HG03354 (cell line): ENCODE measurements at regions not wholly inside any gene's neighbourhood (a gene's known extent, or its start where the extent isn't known, plus 50 kb on each side); places are given as distances from the start of the nearest gene placed in this dataset.
"Not testable (repeated sequence)": the region's sequence is repeated elsewhere in the genome, so short reads cannot be mapped to it uniquely, and the experiment has no call there.

Experiments
- ATAC-seq: cut with Tn5 transposase; IDR thresholded peaks from one replicate; pipeline ENCODE4 v1.9.1; 2021; ENCODE audit warnings: mild to moderate bottlenecking; ENCODE audit not compliant: unreplicated experiment, poor library complexity, severe bottlenecking

DNA sequence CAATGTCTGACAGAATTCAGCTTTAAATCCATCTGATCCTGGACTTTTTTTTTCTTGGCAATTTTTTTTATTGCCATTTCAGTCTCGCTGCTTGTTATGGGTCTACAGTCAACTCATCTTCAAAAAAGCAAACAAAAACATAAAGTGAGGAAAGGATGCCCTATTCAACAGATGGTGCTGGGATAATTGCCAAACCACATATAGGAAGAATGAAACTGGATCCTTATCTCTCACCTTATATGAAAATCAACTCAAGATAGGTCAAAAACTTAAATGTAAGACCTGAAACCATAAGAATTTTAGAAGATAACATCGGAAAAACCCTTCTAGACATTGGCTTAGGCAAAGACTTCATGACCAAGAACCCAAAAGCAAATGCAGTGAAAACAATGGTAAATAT lies 389.1 kb upstream of the ST8SIA4 start:
- ATAC-seq: no peak

GRCh38 chr5:101290761-101291160 lies 387.7 kb upstream of the ST8SIA4 start:
- ATAC-seq: not testable (repeated sequence)

- ATAC-seq: no peak
These were observed 385.6 kb upstream of the ST8SIA4 start for GRCh38 chr5:101288633-101289032.

DNA sequence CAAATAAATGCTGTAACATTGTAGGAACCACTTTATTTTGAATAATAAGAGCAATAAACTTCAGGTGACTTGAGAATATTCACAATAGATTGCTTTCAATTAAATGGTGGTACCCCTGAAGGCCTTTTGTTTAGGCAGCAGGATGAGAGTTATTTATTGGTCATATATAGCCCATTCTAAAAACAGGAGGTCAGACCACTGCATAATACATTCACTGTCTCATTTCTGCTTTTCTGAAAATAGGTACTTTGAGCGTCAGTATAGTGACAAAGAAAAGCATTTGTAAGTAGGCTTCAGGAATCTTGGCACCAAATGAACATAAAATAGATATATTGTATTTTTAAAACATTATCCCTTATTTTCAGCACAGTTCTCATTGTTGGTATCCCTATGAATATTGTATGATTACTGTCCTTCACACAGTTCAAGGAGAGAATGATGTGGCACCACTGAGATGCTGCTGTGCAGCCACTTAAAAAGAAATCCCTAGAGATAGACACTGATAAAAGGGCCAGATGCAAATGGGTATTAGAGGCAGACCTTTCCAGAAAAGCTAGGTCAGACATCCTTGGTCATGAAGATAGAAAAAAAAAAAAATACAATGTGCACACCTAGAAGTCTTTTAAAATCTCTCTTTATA lies 381.8 kb upstream of the ST8SIA4 start:
- ATAC-seq: no peak

DNA sequence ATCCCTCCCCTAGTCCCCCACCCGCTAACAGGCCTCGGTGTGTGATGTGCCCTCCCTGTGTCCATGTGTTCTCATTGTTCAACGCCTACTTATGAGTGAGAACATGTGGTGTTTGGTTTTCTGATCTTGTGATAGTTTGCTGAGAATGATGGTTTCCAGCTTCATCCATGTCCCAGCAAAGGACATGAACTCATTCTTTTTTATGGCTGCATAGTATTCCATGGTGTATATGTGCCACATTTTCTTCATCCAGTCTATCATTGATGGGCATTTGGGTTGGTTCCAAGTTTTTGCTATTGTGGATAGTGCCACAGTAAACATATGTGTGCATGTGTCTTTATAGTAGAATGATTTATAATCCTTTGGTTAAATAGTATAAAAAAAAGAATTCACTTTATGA lies 380.9 kb upstream of the ST8SIA4 start:
- ATAC-seq: not testable (repeated sequence)

GRCh38 chr5:101278917-101279316 lies 375.8 kb upstream of the ST8SIA4 start:
- ATAC-seq: no peak

DNA sequence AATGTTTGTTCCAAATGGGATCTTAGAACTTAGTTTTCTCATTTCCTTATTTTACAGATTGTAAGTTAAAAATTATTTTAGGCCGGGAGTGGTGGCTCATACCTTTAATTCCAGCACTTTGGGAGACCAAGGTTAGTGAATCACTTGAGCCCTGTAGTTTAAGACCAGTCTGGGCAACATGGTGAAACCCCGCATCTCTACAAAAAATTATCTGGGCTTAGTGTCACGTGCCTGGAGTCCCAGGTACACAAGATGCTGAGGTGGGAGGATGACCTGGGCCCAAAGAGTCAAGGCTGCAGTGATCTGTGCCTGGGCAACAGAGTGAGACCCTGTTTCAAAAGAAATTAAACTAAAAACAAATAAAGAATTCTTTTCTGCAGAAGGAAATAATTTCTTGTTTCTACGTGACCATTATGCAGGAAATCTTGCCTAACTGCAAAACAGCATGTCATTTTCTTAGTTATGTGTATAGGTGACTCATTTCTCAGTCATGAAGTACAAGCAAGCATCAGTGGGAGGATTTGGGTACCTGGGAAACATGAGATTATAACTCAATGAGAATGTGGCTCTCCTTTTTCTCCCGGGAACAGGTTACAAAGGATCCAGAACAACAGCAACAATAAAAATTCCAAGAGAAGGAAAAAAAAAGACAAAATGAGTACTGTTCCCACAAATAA lies 375.1 kb upstream of the ST8SIA4 start:
- no peak for ATAC-seq

DNA sequence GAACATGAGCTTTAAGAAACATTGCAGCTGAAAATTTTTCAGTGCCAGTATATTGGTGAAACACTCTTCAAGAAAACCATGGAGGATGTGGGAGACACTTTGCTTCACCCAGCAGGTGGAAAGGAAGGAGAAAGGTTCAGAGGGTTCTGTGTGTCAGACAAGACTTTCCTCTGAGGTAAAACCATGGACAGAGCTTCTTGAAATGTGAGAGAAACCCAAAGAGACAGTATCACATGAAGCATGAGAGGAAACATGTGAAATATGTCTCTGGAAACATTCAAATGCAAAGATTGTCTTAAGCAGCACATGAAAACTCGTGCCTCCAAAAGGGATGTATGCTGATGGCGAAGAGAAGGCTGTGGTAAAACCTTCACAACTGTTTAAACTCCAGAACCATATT lies 368.9 kb upstream of the ST8SIA4 start:
- ATAC-seq: no peak

DNA sequence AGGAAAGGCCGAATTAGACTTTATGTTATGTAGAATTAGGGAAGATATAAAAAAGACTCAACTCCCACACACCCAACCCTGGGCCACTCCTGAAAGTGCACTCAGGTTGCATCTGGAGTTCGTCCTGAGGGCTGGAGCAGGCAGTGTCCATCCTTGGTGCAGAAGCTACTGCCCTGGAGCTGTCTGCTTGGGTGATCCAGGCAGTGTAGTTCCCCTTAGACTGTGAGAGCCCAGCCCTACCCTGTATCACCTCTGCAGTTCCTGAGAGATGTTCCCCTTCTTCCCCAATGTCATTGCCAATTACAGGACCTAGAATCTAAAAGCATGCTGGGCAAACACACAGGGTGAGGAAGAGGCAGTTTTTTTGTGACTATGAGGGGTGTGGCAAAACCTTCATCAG lies 368.3 kb upstream of the ST8SIA4 start:
- no peak for ATAC-seq

DNA sequence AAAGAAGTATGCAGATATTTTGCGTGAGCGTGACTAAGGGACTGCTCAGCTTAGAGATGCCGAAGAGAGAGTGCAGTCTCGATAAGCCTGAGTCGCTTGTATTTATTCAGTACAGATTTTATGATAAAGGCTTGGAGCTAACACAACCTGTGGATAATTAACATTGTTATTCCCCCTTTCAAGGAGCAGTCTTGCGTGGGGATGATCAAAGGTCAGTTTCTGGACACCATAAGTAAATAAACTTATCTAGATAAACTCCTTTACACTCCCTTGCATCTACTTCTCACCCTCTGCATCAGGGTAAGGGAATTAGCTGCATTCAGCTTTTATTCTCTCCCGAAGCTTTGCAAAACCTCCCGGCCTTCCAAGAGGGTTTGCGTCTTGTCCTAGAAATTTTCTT lies 357.8 kb upstream of the ST8SIA4 start:
- no peak for ATAC-seq

DNA sequence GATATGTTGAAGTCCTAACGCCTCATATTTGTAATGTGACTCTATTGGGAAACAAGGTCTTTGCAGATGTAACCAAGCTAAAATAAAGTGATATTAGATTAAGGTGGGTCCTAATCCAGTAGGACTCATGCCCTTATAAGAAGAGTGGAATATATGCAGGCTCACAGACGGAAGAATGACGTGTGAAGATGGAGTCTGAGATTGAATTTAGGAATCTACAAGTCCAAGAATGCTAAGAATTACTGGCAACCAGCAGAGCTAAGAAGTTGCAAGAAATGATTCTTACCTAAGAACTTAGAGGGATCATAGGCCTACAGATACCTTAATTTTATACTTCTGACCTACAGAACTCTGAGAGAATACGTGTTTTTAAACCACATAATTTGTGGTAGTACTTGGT lies 350.0 kb upstream of the ST8SIA4 start:
- ATAC-seq: no peak

DNA sequence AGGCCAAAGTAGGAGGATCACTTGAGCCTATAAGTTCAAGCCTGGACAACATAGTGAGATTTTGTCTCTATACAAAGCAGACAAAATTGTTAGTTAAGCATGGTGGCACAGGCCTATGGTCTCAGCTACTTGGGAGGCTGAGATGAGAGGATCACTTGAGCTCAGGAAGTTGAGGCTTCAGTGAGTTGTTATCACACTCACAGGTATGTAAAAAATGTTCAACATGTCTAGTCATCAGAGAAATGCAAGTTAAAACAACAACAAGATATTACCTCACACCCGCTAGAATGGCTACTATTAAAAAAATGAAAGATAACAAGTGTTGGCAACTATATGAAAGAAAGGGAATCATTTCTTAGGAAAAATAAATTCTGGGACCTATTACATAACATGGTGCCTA lies 341.5 kb upstream of the ST8SIA4 start:
- no peak for ATAC-seq

GRCh38 chr5:101212942-101213514 lies 309.9 kb upstream of the ST8SIA4 start:
- ATAC-seq: no peak

GRCh38 chr5:101206534-101206933 lies 303.5 kb upstream of the ST8SIA4 start:
- no peak for ATAC-seq

GRCh38 chr5:101205065-101205464 lies 302.0 kb upstream of the ST8SIA4 start:
- ATAC-seq: not testable (repeated sequence)

- ATAC-seq: not testable (repeated sequence)
These were observed 277.3 kb upstream of the ST8SIA4 start for GRCh38 chr5:101180365-101180764.

DNA sequence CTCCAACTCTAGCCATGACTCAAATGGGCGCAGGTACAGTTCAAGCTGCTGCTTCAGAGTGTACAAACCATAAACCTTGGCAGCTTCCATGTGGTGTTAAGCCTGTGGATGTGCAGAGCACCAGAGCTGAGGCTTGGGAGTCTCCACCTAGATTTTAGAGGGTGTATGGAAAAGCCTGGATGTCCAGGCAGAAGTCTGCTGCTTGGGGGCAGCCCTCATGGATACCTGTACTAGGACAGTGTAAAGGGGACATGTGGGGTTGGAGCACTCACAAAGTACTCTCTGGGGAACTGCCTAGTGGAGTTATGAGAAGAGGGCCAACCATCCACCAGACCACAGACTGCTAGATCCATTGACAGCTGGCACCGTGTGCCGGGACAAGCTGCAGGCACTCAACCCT lies 273.5 kb upstream of the ST8SIA4 start:
- no peak for ATAC-seq

GRCh38 chr5:101174981-101175380 lies 271.9 kb upstream of the ST8SIA4 start:
- no peak for ATAC-seq

- no peak for ATAC-seq
These were observed 260.0 kb upstream of the ST8SIA4 start for GRCh38 chr5:101163088-101163487.

GRCh38 chr5:101160002-101160401 lies 256.9 kb upstream of the ST8SIA4 start:
- no peak for ATAC-seq

DNA sequence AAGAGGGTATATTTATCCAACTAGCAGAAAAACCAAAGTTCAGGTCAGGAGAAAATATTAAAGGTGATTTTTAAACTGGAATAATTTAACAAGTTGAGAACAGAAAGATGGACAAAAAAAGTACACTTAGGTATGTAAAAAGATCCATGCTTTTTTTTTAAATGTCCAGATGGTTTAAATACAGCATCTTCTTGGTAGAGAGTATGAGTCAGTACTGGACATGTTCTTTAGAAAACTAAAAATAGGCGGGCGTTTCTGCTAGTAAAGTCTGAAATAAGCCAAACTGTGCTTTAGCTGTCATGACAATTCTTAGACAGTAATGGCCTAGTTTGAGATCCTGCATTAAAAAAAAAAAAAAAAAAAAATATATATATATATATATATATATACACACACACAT lies 255.9 kb upstream of the ST8SIA4 start:
- no peak for ATAC-seq
